WTC11 (cell line): ENCODE measurements at regions not wholly inside any gene's neighbourhood (a gene's known extent, or its start where the extent isn't known, plus 50 kb on each side); places are given as distances from the start of the nearest gene placed in this dataset.

Experiments
- ATAC-seq: fragments of 200-7000 bp; cut with Tn5 transposase; 2 replicates; pipeline ENCODE4 v1.10.0; 2021; ENCODE audit warnings: mild to moderate bottlenecking, moderate library complexity
- CTCF ChIA-PET: fragments of 300-600 bp; sonication (Branson Sonifier 250); formaldehyde crosslinking; loops from one replicate; lab custom pipeline; 2021; ENCODE audit warnings: antibody characterized with exemption; lab: Charles Lee
- POLR2A ChIA-PET: fragments of 350-600 bp; sonication (Branson Sonifier 250); formaldehyde crosslinking; loops from one replicate; lab custom pipeline; 2021; ENCODE audit warnings: antibody characterized with exemption; lab: Charles Lee
- DNase-seq: peaks from one replicate; pipeline ENCODE4 v3.0.0; 2021; ENCODE audit warnings: low spot score
- H3K27ac Mint-ChIP-seq: 2 replicates; pipeline ENCODE4 v1.8.0; 2021; ENCODE audit warnings: mixed read lengths
- H3K27me3 Mint-ChIP-seq: 2 replicates; pipeline ENCODE4 v1.8.0; 2021; ENCODE audit warnings: low read depth, mild to moderate bottlenecking, moderate library complexity, mixed read lengths
- H3K36me3 Mint-ChIP-seq: 2 replicates; pipeline ENCODE4 v1.8.0; 2021; ENCODE audit warnings: mixed read lengths
- H3K4me1 Mint-ChIP-seq: 2 replicates; pipeline ENCODE4 v1.8.0; 2022; ENCODE audit warnings: mixed read lengths
- H3K4me3 Mint-ChIP-seq: 2 replicates; pipeline ENCODE4 v1.8.0; 2021; ENCODE audit warnings: mild to moderate bottlenecking, moderate library complexity, mixed read lengths
- H3K9me3 Mint-ChIP-seq: 2 replicates; pipeline ENCODE4 v1.8.0; 2021; ENCODE audit warnings: mixed read lengths
- AR ChIP-seq: fragments of 250-450 bp; sonication (Bioruptor Pico); IDR thresholded peaks from 2 replicates; pipeline ENCODE4 v1.9.0; 2021; ENCODE audit warnings: mild to moderate bottlenecking
- ARID4B ChIP-seq: sonication (generic); formaldehyde crosslinking; IDR thresholded peaks from 2 replicates; pipeline ENCODE4 v1.8.0; 2023; ENCODE audit warnings: missing genetic modification reagents, mild to moderate bottlenecking, borderline replicate concordance
- ATF3 ChIP-seq: sonication (generic); formaldehyde crosslinking; conservative IDR thresholded peaks from 2 replicates; pipeline ENCODE4 v1.8.1; 2022; ENCODE audit warnings: mild to moderate bottlenecking, missing genetic modification reagents
- ERG ChIP-seq: fragments of 250-450 bp; sonication (Bioruptor Pico); IDR thresholded peaks from 2 replicates; pipeline ENCODE4 v1.8.0; 2021; ENCODE audit warnings: mild to moderate bottlenecking
- ETV6 ChIP-seq: sonication (generic); formaldehyde crosslinking; IDR thresholded peaks from 2 replicates; pipeline ENCODE4 v1.8.1; 2022; ENCODE audit warnings: mild to moderate bottlenecking, missing genetic modification reagents
- GTF2I ChIP-seq: fragments of 250-450 bp; sonication (Bioruptor Pico); conservative IDR thresholded peaks from 2 replicates; pipeline ENCODE4 v1.4.0; 2021; ENCODE audit warnings: mild to moderate bottlenecking
- NR3C1 ChIP-seq: sonication (generic); formaldehyde crosslinking; conservative IDR thresholded peaks from 2 replicates; pipeline ENCODE4 v1.8.1; 2023; ENCODE audit warnings: low read depth, mild to moderate bottlenecking, missing genetic modification reagents
- SMAD3 ChIP-seq: sonication (generic); formaldehyde crosslinking; IDR thresholded peaks from 2 replicates; pipeline ENCODE4 v1.8.0; 2022; ENCODE audit warnings: missing genetic modification reagents, mild to moderate bottlenecking, borderline replicate concordance
- TEAD4 ChIP-seq: sonication (generic); formaldehyde crosslinking; IDR thresholded peaks from 2 replicates; pipeline ENCODE4 v1.8.0; 2022; ENCODE audit warnings: mild to moderate bottlenecking, missing genetic modification reagents
- USF2 ChIP-seq: sonication (generic); formaldehyde crosslinking; IDR thresholded peaks from 2 replicates; pipeline ENCODE4 v1.8.1; 2023; ENCODE audit warnings: mild to moderate bottlenecking, missing genetic modification reagents, moderate library complexity
- ZMAT4 ChIP-seq: fragments of 250-450 bp; sonication (Bioruptor Pico); IDR thresholded peaks from 2 replicates; pipeline ENCODE4 v1.9.0; 2021; ENCODE audit warnings: mild to moderate bottlenecking
- ZNF219 ChIP-seq: sonication (generic); formaldehyde crosslinking; IDR thresholded peaks from 2 replicates; pipeline ENCODE4 v1.8.0; 2023; ENCODE audit warnings: missing genetic modification reagents, mild to moderate bottlenecking, borderline replicate concordance
- ZNF281 ChIP-seq: sonication (generic); formaldehyde crosslinking; IDR thresholded peaks from 2 replicates; pipeline ENCODE4 v1.8.0; 2023; ENCODE audit warnings: mild to moderate bottlenecking, missing genetic modification reagents
- ZNF416 ChIP-seq: fragments of 250-450 bp; sonication (Bioruptor Pico); IDR thresholded peaks from 2 replicates; pipeline ENCODE4 v1.9.0; 2021; ENCODE audit warnings: mild to moderate bottlenecking, inconsistent platforms
- ZNF423 ChIP-seq: fragments of 250-450 bp; sonication (Bioruptor Pico); IDR thresholded peaks from 2 replicates; pipeline ENCODE4 v2.1.2; 2022; ENCODE audit warnings: mild to moderate bottlenecking, moderate library complexity
- ZNF671 ChIP-seq: fragments of 250-450 bp; sonication (Bioruptor Pico); IDR thresholded peaks from 2 replicates; pipeline ENCODE4 v1.8.0; 2021; ENCODE audit warnings: mild to moderate bottlenecking
- ZSCAN18 ChIP-seq: fragments of 250-450 bp; sonication (Bioruptor Pico); IDR thresholded peaks from 2 replicates; pipeline ENCODE4 v2.1.2; 2022; ENCODE audit warnings: mild to moderate bottlenecking, moderate library complexity

- Mint-ChIP-seq H3K4me1 (peaks cover 18% of the 10 kb centered on the region), H3K27me3 (no peaks in the 10 kb centered on the region), H3K27ac (no peak overlapping the region)
- POLR2A ChIA-PET = no interaction called here
- CTCF ChIA-PET = no interaction called here
- ATAC-seq = no peak
- TF ChIP-seq ZNF423 (CRISPR knock-in tag) (no peak), ZNF219 (CRISPR knock-in tag) (no peak), GTF2I (CRISPR knock-in tag) (no peak), ARID4B (no peak), AR (no peak), ETV6 (CRISPR knock-in tag) (no peak), TEAD4 (no peak), NR3C1 (no peak), ZNF416 (CRISPR knock-in tag) (no peak), USF2 (CRISPR knock-in tag) (no peak), ATF3 (CRISPR knock-in tag) (no peak), SMAD3 (CRISPR knock-in tag) (no peak), ZNF671 (CRISPR knock-in tag) (no peak), ZNF281 (CRISPR knock-in tag) (no peak), ERG (CRISPR knock-in tag) (no peak), ZMAT4 (CRISPR knock-in tag) (no peak), ZSCAN18 (no peak)
- TF ChIP-seq, all 79 proteins: peak for 0
- Mint-ChIP-seq H3K9me3 (no peaks in the 10 kb centered on the region), H3K36me3 (no peaks in the 10 kb centered on the region), H3K4me3 (no peak overlapping the region)
- DNase-seq = no peak
These were observed 129.3 kb upstream of the SLC44A1 start for GRCh38 chr9:105114964-105115728.
